Neural cell (in vitro differentiated cells): ENCODE measurements at regions not wholly inside any gene's neighbourhood (a gene's known extent, or its start where the extent isn't known, plus 50 kb on each side); places are given as distances from the start of the nearest gene placed in this dataset.

Source experiments
- H2AFZ ChIP-seq: fragments of 200-600, 300-800 bp; sonication (generic), shearing (Covaris generic); 2 replicates; pipeline ENCODE4 v1.6.0; 2014; ENCODE audit warnings: low read depth, mild to moderate bottlenecking, antibody characterized with exemption, low read length, moderate library complexity
- H3F3A ChIP-seq: fragments of 200-600 bp; shearing (Covaris generic); 2 replicates; pipeline ENCODE4 v1.6.1; 2016; ENCODE audit warnings: mild to moderate bottlenecking, moderate library complexity, mixed read lengths, antibody characterized with exemption, low read length; ENCODE audit not compliant: insufficient read depth, poor library complexity, severe bottlenecking
- H3K27ac ChIP-seq: fragments of 200-600, 300-800 bp; sonication (generic), shearing (Covaris generic); 2 replicates; pipeline ENCODE4 v1.5.1; 2014; ENCODE audit warnings: mild to moderate bottlenecking, low read length, moderate library complexity
- H3K27me3 ChIP-seq: fragments of 300-800, 200-600 bp; sonication (generic), shearing (Covaris generic); 2 replicates; pipeline ENCODE4 v1.6.0; 2014; ENCODE audit warnings: mild to moderate bottlenecking, low read depth, low read length, moderate library complexity; ENCODE audit not compliant: insufficient read depth
- H3K36me3 ChIP-seq: fragments of 300-800, 200-600 bp; sonication (generic), shearing (Covaris generic); 2 replicates; pipeline ENCODE4 v1.5.1; 2014; ENCODE audit warnings: mild to moderate bottlenecking, antibody characterized with exemption, low read length, moderate library complexity; ENCODE audit not compliant: insufficient read depth
- H3K4me2 ChIP-seq: fragments of 300-800, 200-600 bp; sonication (generic), shearing (Covaris generic); 2 replicates; pipeline ENCODE4 v1.6.0; 2014; ENCODE audit warnings: mild to moderate bottlenecking, low read length
- H3K4me3 ChIP-seq: fragments of 300-800, 200-600 bp; sonication (generic), shearing (Covaris generic); 2 replicates; pipeline ENCODE4 v1.5.1; 2014; ENCODE audit warnings: mild to moderate bottlenecking, low read length, moderate library complexity
- H3K79me2 ChIP-seq: fragments of 200-600 bp; shearing (Covaris generic); replicated peaks from 2 replicates; pipeline ENCODE4 v1.6.0; 2014; ENCODE audit warnings: mild to moderate bottlenecking, low read length, moderate library complexity; ENCODE audit not compliant: insufficient read depth
- H3K9ac ChIP-seq: fragments of 300-800, 200-600 bp; sonication (generic), shearing (Covaris generic); 2 replicates; pipeline ENCODE4 v1.6.1; 2016; ENCODE audit warnings: mild to moderate bottlenecking, low read length, mixed read lengths
- H3K9me2 ChIP-seq: fragments of 200-600 bp; shearing (Covaris generic); 2 replicates; pipeline ENCODE4 v1.6.1; 2016; ENCODE audit warnings: mild to moderate bottlenecking, low read length, mixed read lengths; ENCODE audit not compliant: insufficient read depth
- H3K9me3 ChIP-seq: fragments of 200-600, 300-800 bp; sonication (generic), shearing (Covaris generic); 2 replicates; pipeline ENCODE4 v1.6.1; 2016; ENCODE audit warnings: mild to moderate bottlenecking, mixed run types, low read length, moderate library complexity, mixed read lengths
- H4K20me1 ChIP-seq: fragments of 200-600 bp; shearing (Covaris generic); 2 replicates; pipeline ENCODE4 v1.6.1; 2016; ENCODE audit warnings: mild to moderate bottlenecking, mixed run types; ENCODE audit not compliant: insufficient read depth
- CTCF ChIP-seq: fragments of 450-650 bp; IDR thresholded peaks from 2 replicates; pipeline ENCODE4 v1.5.1; 2014; ENCODE audit warnings: antibody characterized with exemption, mild to moderate bottlenecking, moderate library complexity; ENCODE audit not compliant: poor library complexity, severe bottlenecking
- EP300 ChIP-seq: fragments of 450-650 bp; conservative IDR thresholded peaks from 2 replicates; pipeline ENCODE4 v1.6.1; 2014; ENCODE audit warnings: antibody characterized with exemption, mild to moderate bottlenecking, moderate library complexity; ENCODE audit not compliant: poor library complexity, severe bottlenecking
- EZH2 ChIP-seq: fragments of 200-600, 300-800 bp; shearing (Covaris generic), sonication (generic); IDR thresholded peaks from 2 replicates; pipeline ENCODE4 v1.6.1; 2014; ENCODE audit warnings: antibody characterized with exemption, low read length, borderline replicate concordance, mild to moderate bottlenecking; ENCODE audit not compliant: insufficient read depth, poor library complexity, severe bottlenecking
- MXI1 ChIP-seq: fragments of 450-650 bp; conservative IDR thresholded peaks from 2 replicates; pipeline ENCODE4 v1.6.1; 2014; ENCODE audit warnings: antibody characterized with exemption, mild to moderate bottlenecking; ENCODE audit not compliant: poor library complexity, severe bottlenecking
- POLR2AphosphoS5 ChIP-seq: IDR thresholded peaks from 2 replicates; pipeline ENCODE4 v1.6.1; 2012
- RAD21 ChIP-seq: fragments of 450-650 bp; conservative IDR thresholded peaks from 2 replicates; pipeline ENCODE4 v1.6.1; 2014; ENCODE audit warnings: antibody characterized with exemption, mild to moderate bottlenecking, moderate library complexity
- REST ChIP-seq: IDR thresholded peaks from 2 replicates; pipeline ENCODE4 v1.6.1; 2012; ENCODE audit warnings: borderline replicate concordance
- SMC3 ChIP-seq: fragments of 450-650 bp; conservative IDR thresholded peaks from 2 replicates; pipeline ENCODE4 v1.6.1; 2014; ENCODE audit warnings: antibody characterized with exemption, mild to moderate bottlenecking, moderate library complexity; ENCODE audit not compliant: poor library complexity
- TAF1 ChIP-seq: IDR thresholded peaks from 2 replicates; pipeline ENCODE4 v1.6.1; 2012; ENCODE audit warnings: low read depth

GRCh38 chr17:36863676-36864612 lies 73.3 kb upstream of the LHX1 start:
- Histone ChIP-seq H3K9ac (no peak overlapping the region), H3K9me2 (no peaks in the 10 kb centered on the region), H3K4me3 (no peak overlapping the region), H3F3A (no peaks in the 10 kb centered on the region), H2AFZ (no peak overlapping the region), H4K20me1 (no peaks in the 10 kb centered on the region), H3K9me3 (no peaks in the 10 kb centered on the region), H3K27me3 (no peaks in the 10 kb centered on the region), H3K4me2 (no peak overlapping the region), H3K27ac (no peak overlapping the region), H3K79me2 (no peaks in the 10 kb centered on the region), H3K36me3 (no peaks in the 10 kb centered on the region)
- TF ChIP-seq TAF1 (no peak), EZH2 (no peak), RAD21 (no peak), EP300 (no peak), REST (no peak), POLR2AphosphoS5 (no peak), SMC3 (no peak), CTCF (no peak), MXI1 (no peak)

- no peaks in the 10 kb centered on the region for H3K9me2 ChIP-seq
- H3K4me3 ChIP-seq: no peak overlapping the region
- H2AFZ ChIP-seq: no peak overlapping the region
- H3K9ac ChIP-seq: no peak overlapping the region
- H3K27me3 ChIP-seq: no peaks in the 10 kb centered on the region
- no peaks in the 10 kb centered on the region for H4K20me1 ChIP-seq
- H3K79me2 ChIP-seq: no peaks in the 10 kb centered on the region
- H3K4me2 ChIP-seq: no peak overlapping the region
- no peaks in the 10 kb centered on the region for H3K9me3 ChIP-seq
- no peak for TF ChIP-seq RAD21
- TF ChIP-seq MXI1: no peak
- no peak for TF ChIP-seq TAF1
- no peak for TF ChIP-seq POLR2AphosphoS5
- H3K27ac ChIP-seq: no peak overlapping the region
- H3K36me3 ChIP-seq: no peaks in the 10 kb centered on the region
- H3F3A ChIP-seq: no peaks in the 10 kb centered on the region
Observed at GRCh38 chr17:36864827-36865430, 72.3 kb upstream of the LHX1 start.
